Left lung (tissue), 4 donors: ENCODE measurements at regions not wholly inside any gene's neighbourhood (a gene's known extent, or its start where the extent isn't known, plus 50 kb on each side); places are given as distances from the start of the nearest gene placed in this dataset.

Experiments
- ATAC-seq: fragments of 200-7000 bp; cut with Tn5 transposase; one replicate; pipeline ENCODE4 v1.9.1; 2020; ENCODE audit warnings: moderate library complexity
- DNase-seq, 4 donors: peaks; one replicate each; pipeline ENCODE4 v3.0.0-alpha.2; 2013 to 2020
- H3K27ac ChIP-seq, 2 donors: fragments of 200-600 bp; sonication (generic) in 1 of 2; one replicate each; pipeline versions ENCODE4 v1.5.0 to v1.8.0; 2020 to 2021
- H3K27me3 ChIP-seq, 2 donors: fragments of 200-600 bp; sonication (generic) in 1 of 2; one replicate each; pipeline versions ENCODE4 v1.5.0 to v1.8.0; 2020 to 2021
- H3K36me3 ChIP-seq, 2 donors: fragments of 200-600 bp; sonication (generic) in 1 of 2; one replicate each; pipeline versions ENCODE4 v1.5.0 to v1.8.0; 2020 to 2021
- H3K4me1 ChIP-seq, 2 donors: fragments of 200-600 bp; one replicate each; pipeline ENCODE4 v1.8.0; 2021
- H3K4me3 ChIP-seq, 2 donors: fragments of 200-600 bp; sonication (generic) in 1 of 2; one replicate each; pipeline versions ENCODE4 v1.5.0 to v1.8.0; 2020 to 2021; ENCODE audit warnings: mild to moderate bottlenecking in 1 of 2
- H3K9me3 ChIP-seq, 2 donors: fragments of 200-600 bp; sonication (generic) in 1 of 2; one replicate each; pipeline versions ENCODE4 v1.5.0 to v1.8.0; 2020 to 2021
- intact Hi-C, 2 donors: fragments of 100-400 bp; cut with DNase I; formaldehyde crosslinking; loops; one replicate each; pipeline versions ENCODE4 v1.11.2 to v1.14.2; 2022
- TF ChIP-seq, protein P1 (sequence below), 2 donors: fragments of 200-600 bp; sonication (generic) in 1 of 2; IDR thresholded peaks; one replicate each; pipeline versions ENCODE4 v1.5.0 to v1.8.0; 2021; ENCODE audit warnings: antibody characterized with exemption in 2 of 2
- donor health status: DM: no; HTN: yes; CAD: no.
- donor health status: DM: no; HTN: no; CAD: no.

GRCh38 chr9:75274781-75275180, 186.5 kb downstream of the OSTF1 start:
- H3K27me3 ChIP-seq: no peaks in the 10 kb centered on the region
- H3K9me3 ChIP-seq: peaks cover 0 to 24% of the 10 kb centered on the region in 2 donors
- H3K4me3 ChIP-seq: no peak overlapping the region
- H3K36me3 ChIP-seq: no peaks in the 10 kb centered on the region
- intact Hi-C loops: no loop called here
- no peak overlapping the region for H3K27ac ChIP-seq
- H3K4me1 ChIP-seq: no peaks in the 10 kb centered on the region
- TF ChIP-seq, protein P1, sequence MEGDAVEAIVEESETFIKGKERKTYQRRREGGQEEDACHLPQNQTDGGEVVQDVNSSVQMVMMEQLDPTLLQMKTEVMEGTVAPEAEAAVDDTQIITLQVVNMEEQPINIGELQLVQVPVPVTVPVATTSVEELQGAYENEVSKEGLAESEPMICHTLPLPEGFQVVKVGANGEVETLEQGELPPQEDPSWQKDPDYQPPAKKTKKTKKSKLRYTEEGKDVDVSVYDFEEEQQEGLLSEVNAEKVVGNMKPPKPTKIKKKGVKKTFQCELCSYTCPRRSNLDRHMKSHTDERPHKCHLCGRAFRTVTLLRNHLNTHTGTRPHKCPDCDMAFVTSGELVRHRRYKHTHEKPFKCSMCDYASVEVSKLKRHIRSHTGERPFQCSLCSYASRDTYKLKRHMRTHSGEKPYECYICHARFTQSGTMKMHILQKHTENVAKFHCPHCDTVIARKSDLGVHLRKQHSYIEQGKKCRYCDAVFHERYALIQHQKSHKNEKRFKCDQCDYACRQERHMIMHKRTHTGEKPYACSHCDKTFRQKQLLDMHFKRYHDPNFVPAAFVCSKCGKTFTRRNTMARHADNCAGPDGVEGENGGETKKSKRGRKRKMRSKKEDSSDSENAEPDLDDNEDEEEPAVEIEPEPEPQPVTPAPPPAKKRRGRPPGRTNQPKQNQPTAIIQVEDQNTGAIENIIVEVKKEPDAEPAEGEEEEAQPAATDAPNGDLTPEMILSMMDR (IDR thresholded peaks at IDR 0.05): no peak
- no peak for DNase-seq
- ATAC-seq: no peak

DNA sequence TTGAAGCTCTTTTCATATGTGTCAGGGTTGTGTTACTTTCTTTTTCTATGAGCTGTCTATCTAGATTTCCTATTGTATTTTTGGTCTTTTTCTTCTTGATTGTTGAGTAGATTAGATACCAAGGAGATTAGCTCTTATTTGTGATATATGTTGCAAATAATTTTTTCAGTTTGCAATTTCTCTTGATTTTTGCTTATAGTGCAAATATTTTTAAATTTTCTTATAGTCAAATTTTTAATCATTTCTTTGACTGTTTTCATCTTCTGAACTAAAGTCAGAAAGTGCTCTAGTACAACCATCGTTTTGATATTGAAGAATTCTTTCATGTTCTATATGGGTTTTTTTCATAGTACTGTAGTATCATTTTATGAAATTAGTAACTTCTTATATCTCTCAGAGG, 193.7 kb downstream of the OSTF1 start:
- ATAC-seq: no peak
- H3K36me3 ChIP-seq: no peaks in the 10 kb centered on the region

GRCh38 chr9:75289332-75289731, 201.0 kb downstream of the OSTF1 start:
- no peaks in the 10 kb centered on the region for H3K27me3 ChIP-seq
- DNase-seq (no peak), ATAC-seq (no peak)
- H3K36me3 ChIP-seq: no peaks in the 10 kb centered on the region
- no peaks in the 10 kb centered on the region for H3K4me1 ChIP-seq
- TF ChIP-seq, protein P1 (IDR thresholded peaks at IDR 0.05): no peak
- H3K27ac ChIP-seq: no peak overlapping the region
- no peak overlapping the region for H3K4me3 ChIP-seq
- intact Hi-C loops: no loop called here
- H3K9me3 ChIP-seq: peaks cover 0 to 8% of the 10 kb centered on the region in 2 donors

More for the DNA sequence above, 193.7 kb downstream of the OSTF1 start:
- no peak for DNase-seq
- H3K4me3 ChIP-seq: no peak overlapping the region
- H3K4me1 ChIP-seq: no peaks in the 10 kb centered on the region
- peaks cover 0 to 16% of the 10 kb centered on the region in 2 donors for H3K9me3 ChIP-seq
- no peak overlapping the region for H3K27ac ChIP-seq
- intact Hi-C loops: no loop called here
- no peaks in the 10 kb centered on the region for H3K27me3 ChIP-seq
- TF ChIP-seq, protein P1 (IDR thresholded peaks at IDR 0.05): no peak

DNA sequence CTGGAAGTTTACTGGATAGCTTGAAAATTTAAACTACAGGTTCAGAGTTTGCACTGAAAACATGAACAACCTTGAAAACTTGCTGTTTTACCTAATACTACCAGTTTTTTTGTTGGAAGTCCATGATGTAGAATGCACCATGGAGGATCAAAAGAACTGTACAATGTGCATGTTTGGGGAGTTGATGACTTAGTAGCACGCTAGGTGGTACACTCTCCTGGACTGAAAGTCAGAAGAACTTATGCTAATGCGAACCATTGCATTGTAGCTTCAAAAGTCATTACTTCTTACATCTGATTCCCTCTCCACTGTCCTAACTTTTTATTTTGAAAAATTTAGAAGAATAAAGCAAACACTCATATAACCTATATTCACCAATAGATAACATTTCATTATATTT, 211.0 kb downstream of the OSTF1 start:
- no peaks in the 10 kb centered on the region for H3K27me3 ChIP-seq
- intact Hi-C loops: no loop called here
- peaks cover 0 to 7% of the 10 kb centered on the region in 2 donors for H3K9me3 ChIP-seq
- no peaks in the 10 kb centered on the region for H3K4me1 ChIP-seq
- no peak for DNase-seq
- TF ChIP-seq, protein P1 (IDR thresholded peaks at IDR 0.05): no peak
- no peak overlapping the region for H3K27ac ChIP-seq
- H3K4me3 ChIP-seq: no peak overlapping the region
- ATAC-seq: no peak
- no peaks in the 10 kb centered on the region for H3K36me3 ChIP-seq

DNA sequence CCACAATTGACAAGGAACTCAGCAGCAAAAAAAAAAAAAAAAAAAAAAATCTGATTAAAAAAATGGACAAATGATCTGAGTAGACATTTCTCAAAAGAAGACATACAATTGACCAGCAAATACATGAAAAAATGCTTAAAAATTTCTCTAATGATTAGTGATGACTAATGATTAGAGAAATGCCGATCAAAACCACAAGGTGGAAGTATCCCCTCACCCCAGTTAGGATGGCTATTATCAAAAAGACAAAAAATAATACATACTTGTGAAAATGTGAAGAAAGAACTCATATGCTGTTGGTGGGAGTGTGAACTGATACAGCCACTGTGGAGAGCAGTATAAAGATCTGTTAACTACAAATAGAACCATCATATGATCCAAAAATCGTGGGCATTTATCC, 245.3 kb downstream of the OSTF1 start:
- TF ChIP-seq, protein P1 (IDR thresholded peaks at IDR 0.05): no peak
- Histone ChIP-seq H3K27ac (no peak overlapping the region), H3K9me3 (no peaks in the 10 kb centered on the region), H3K4me1 (no peaks in the 10 kb centered on the region), H3K36me3 (no peaks in the 10 kb centered on the region), H3K4me3 (no peak overlapping the region), H3K27me3 (no peaks in the 10 kb centered on the region)
- ATAC-seq (no peak), DNase-seq (no peak)
- intact Hi-C loops: no loop called here
